ENCODE measurements at regions not wholly inside any gene's neighbourhood (a gene's known extent, or its start where the extent isn't known, plus 50 kb on each side); places are given as distances from the start of the nearest gene placed in this dataset.

- Histone ChIP-seq H3K4me3 (no peak overlapping the region), H3K27ac (no peak overlapping the region), H3K36me3 (no peaks in the 10 kb centered on the region), H3K4me1 (no peaks in the 10 kb centered on the region), H3K27me3 (no peaks in the 10 kb centered on the region), H3K9me3 (no peaks in the 10 kb centered on the region)
- DNase-seq, result no peak
- TF ChIP-seq CTCF (IDR thresholded peaks at IDR 0.05), result no peak
- no peak for TF ChIP-seq POLR2A (IDR thresholded peaks at IDR 0.05)
- intact Hi-C loops (cut with DNase I; ENCODE audit: low total_unique reads), result no loop called here
Observed at GRCh38 chr6:11853678-11854407, 75.2 kb upstream of the ADTRP start.

- TF ChIP-seq CTCF (IDR thresholded peaks at IDR 0.05) (no peak), POLR2A (IDR thresholded peaks at IDR 0.05) (no peak)
- intact Hi-C loops (cut with DNase I; ENCODE audit: low total_unique reads), result no loop called here
Observed at GRCh38 chr6:11852061-11852651, 73.6 kb upstream of the ADTRP start.

GRCh38 chr6:11851387-11851786 lies 72.8 kb upstream of the ADTRP start:
- intact Hi-C loops (cut with DNase I; ENCODE audit: low total_unique reads), result no loop called here
- Histone ChIP-seq H3K9me3 (no peaks in the 10 kb centered on the region), H3K27me3 (no peaks in the 10 kb centered on the region), H3K27ac (no peak overlapping the region), H3K4me1 (no peaks in the 10 kb centered on the region), H3K36me3 (no peaks in the 10 kb centered on the region), H3K4me3 (no peak overlapping the region)
- no peak for DNase-seq
- TF ChIP-seq POLR2A (IDR thresholded peaks at IDR 0.05) (no peak), CTCF (IDR thresholded peaks at IDR 0.05) (no peak)

More at GRCh38 chr6:11852061-11852651, 73.6 kb upstream of the ADTRP start:
- no peaks in the 10 kb centered on the region for H3K4me1 ChIP-seq
- H3K9me3 ChIP-seq, result no peaks in the 10 kb centered on the region
- no peak overlapping the region for H3K27ac ChIP-seq
- no peaks in the 10 kb centered on the region for H3K36me3 ChIP-seq
- H3K27me3 ChIP-seq, result no peaks in the 10 kb centered on the region
- DNase-seq, result no peak
- no peak overlapping the region for H3K4me3 ChIP-seq

GRCh38 chr6:11848852-11849731 lies 70.5 kb upstream of the ADTRP start:
- Histone ChIP-seq H3K4me1 (no peaks in the 10 kb centered on the region), H3K27ac (no peak overlapping the region), H3K4me3 (no peak overlapping the region), H3K9me3 (no peaks in the 10 kb centered on the region), H3K27me3 (no peaks in the 10 kb centered on the region), H3K36me3 (no peaks in the 10 kb centered on the region)
- intact Hi-C loops (cut with DNase I; ENCODE audit: low total_unique reads), result no loop called here
- no peak for TF ChIP-seq CTCF (IDR thresholded peaks at IDR 0.05)
- TF ChIP-seq POLR2A (IDR thresholded peaks at IDR 0.05), result no peak
- no peak for DNase-seq

GRCh38 chr6:11848346-11848651 lies 69.7 kb upstream of the ADTRP start:
- no peak overlapping the region for H3K4me3 ChIP-seq
- no peaks in the 10 kb centered on the region for H3K27me3 ChIP-seq
- H3K9me3 ChIP-seq, result no peaks in the 10 kb centered on the region
- no peaks in the 10 kb centered on the region for H3K4me1 ChIP-seq
- no peaks in the 10 kb centered on the region for H3K36me3 ChIP-seq
- TF ChIP-seq POLR2A (IDR thresholded peaks at IDR 0.05), result no peak
- no peak for TF ChIP-seq CTCF (IDR thresholded peaks at IDR 0.05)
- H3K27ac ChIP-seq, result no peak overlapping the region
- no peak for DNase-seq
- intact Hi-C loops (cut with DNase I; ENCODE audit: low total_unique reads), result no loop called here
